H1 (cell line): ENCODE measurements at regions not wholly inside any gene's neighbourhood (a gene's known extent, or its start where the extent isn't known, plus 50 kb on each side); places are given as distances from the start of the nearest gene placed in this dataset.

Source experiments
- CTCF ChIA-PET: fragments of 300-600 bp; sonication (Branson Sonifier 250); formaldehyde crosslinking; loops from one replicate; lab custom pipeline; 2021; ENCODE audit not compliant: partially characterized antibody; lab: Charles Lee
- POLR2A ChIA-PET: fragments of 300-600 bp; sonication (Branson Sonifier 250); formaldehyde crosslinking; loops from one replicate; lab custom pipeline; 2021; ENCODE audit warnings: inconsistent platforms; ENCODE audit not compliant: partially characterized antibody; lab: Charles Lee
- DNase-seq, 2 experiments: peaks; one replicate each; pipeline versions ENCODE4 v3.0.0 to v3.0.0-alpha.2; 2010 to 2022; ENCODE audit warnings: low spot score in 2 of 2, low read depth in 1 of 2, mixed read lengths in 1 of 2
- FAIRE-seq: peaks from 2 replicates; lab custom pipeline; 2011; peaks lifted over from hg19 to GRCh38; lab: Jason Lieb, UNC
- H2AFZ ChIP-seq: 2 replicates; pipeline ENCODE4 v1.8.1; 2012; ENCODE audit warnings: low read length, inconsistent platforms
- H2AK5ac ChIP-seq: 2 replicates; pipeline ENCODE4 v1.6.1; 2013; ENCODE audit warnings: low read depth, low read length
- H2BK120ac ChIP-seq: replicated peaks from 2 replicates; pipeline ENCODE3; 2013; ENCODE audit warnings: low read depth, low read length, inconsistent platforms
- H2BK12ac ChIP-seq: 2 replicates; pipeline ENCODE4 v1.6.1; 2013; ENCODE audit warnings: low read depth, low read length
- H2BK15ac ChIP-seq: 2 replicates; pipeline ENCODE4 v1.6.1; 2013; ENCODE audit warnings: low read length
- H2BK20ac ChIP-seq: 2 replicates; pipeline ENCODE4 v1.6.1; 2013; ENCODE audit warnings: low read length
- H2BK5ac ChIP-seq: 2 replicates; pipeline ENCODE4 v1.6.1; 2013; ENCODE audit warnings: low read depth, low read length
- H3K14ac ChIP-seq: 2 replicates; pipeline ENCODE4 v1.6.1; 2013; ENCODE audit warnings: inconsistent platforms; ENCODE audit not compliant: insufficient read length
- H3K18ac ChIP-seq: 2 replicates; pipeline ENCODE4 v1.6.1; 2013; ENCODE audit warnings: low read length; ENCODE audit errors: extremely low read depth
- H3K23ac ChIP-seq: 2 replicates; pipeline ENCODE4 v1.6.1; 2013; ENCODE audit warnings: inconsistent platforms; ENCODE audit not compliant: insufficient read length
- H3K23me2 ChIP-seq: 2 replicates; pipeline ENCODE4 v1.6.1; 2013; ENCODE audit warnings: low read depth, low read length
- H3K27ac ChIP-seq: 2 replicates; pipeline ENCODE4 v1.6.1; 2011; ENCODE audit warnings: low read depth, low read length, inconsistent platforms
- H3K27me3 ChIP-seq, 4 experiments: replicated peaks in 1 of 4; 1 replicate in 1 of 4; 2 replicates in 3 of 4; pipeline versions ENCODE4 v1.6.1 to v1.8.1; 2011 to 2013; ENCODE audit warnings: low read length in 3 of 4, mild to moderate bottlenecking in 3 of 4, inconsistent platforms in 2 of 4, mixed read lengths in 2 of 4, moderate library complexity in 1 of 4; ENCODE audit not compliant: control insufficient read depth in 3 of 4, insufficient read depth in 3 of 4; ENCODE audit errors: extremely low read depth in 1 of 4
- H3K36me3 ChIP-seq, 4 experiments: 2 replicates each; pipeline versions ENCODE4 v1.6.1 to v1.8.1; 2011 to 2013; ENCODE audit warnings: mild to moderate bottlenecking in 4 of 4, low read length in 3 of 4, moderate library complexity in 2 of 4, control low read depth in 1 of 4, inconsistent platforms in 1 of 4; ENCODE audit not compliant: insufficient read depth in 4 of 4, control insufficient read depth in 2 of 4
- H3K4ac ChIP-seq: replicated peaks from 2 replicates; pipeline ENCODE3; 2013; ENCODE audit warnings: low read length, low read depth, mixed read lengths, inconsistent platforms; ENCODE audit not compliant: insufficient read length
- H3K4me1 ChIP-seq, 4 experiments: replicated peaks in 1 of 4; 1 replicate in 1 of 4; 2 replicates in 3 of 4; pipeline versions ENCODE4 v1.6.1 to v1.8.1; 2011 to 2013; ENCODE audit warnings: low read length in 3 of 4, inconsistent platforms in 2 of 4, mixed read lengths in 1 of 4; ENCODE audit not compliant: insufficient read depth in 4 of 4, control insufficient read depth in 3 of 4
- H3K4me2 ChIP-seq, 2 experiments: 2 replicates each; pipeline versions ENCODE4 v1.6.1 to v1.8.1; 2011 to 2013; ENCODE audit warnings: low read depth in 2 of 2, low read length in 2 of 2, control low read depth in 1 of 2, inconsistent platforms in 1 of 2, mild to moderate bottlenecking in 1 of 2; ENCODE audit not compliant: insufficient read depth in 1 of 2
- H3K4me3 ChIP-seq, 4 experiments: fragments of 200-600, 300-600 bp in 1 of 4; sonication (generic), shearing (Covaris generic), sonication (Bioruptor Twin) in 1 of 4; 2 replicates each; pipeline versions ENCODE4 v1.5.1 to v1.8.1; 2011 to 2016; ENCODE audit warnings: low read length in 4 of 4, low read depth in 3 of 4, control low read depth in 2 of 4, inconsistent platforms in 2 of 4, mild to moderate bottlenecking in 2 of 4, mixed read lengths in 1 of 4, moderate library complexity in 1 of 4; ENCODE audit not compliant: insufficient read depth in 2 of 4; ENCODE audit errors: extremely low read depth in 1 of 4
- H3K56ac ChIP-seq: replicated peaks from 2 replicates; pipeline ENCODE3; 2013; ENCODE audit warnings: low read depth, mild to moderate bottlenecking, mixed read lengths, low read length, inconsistent platforms; ENCODE audit not compliant: insufficient read length
- H3K79me1 ChIP-seq: 2 replicates; pipeline ENCODE4 v1.6.1; 2013; ENCODE audit warnings: low read depth, low read length, control low read depth
- H3K79me2 ChIP-seq, 2 experiments: 2 replicates each; pipeline versions ENCODE4 v1.6.1 to v1.8.1; 2012 to 2013; ENCODE audit warnings: low read length in 2 of 2, mild to moderate bottlenecking in 2 of 2, inconsistent platforms in 1 of 2; ENCODE audit not compliant: insufficient read depth in 2 of 2, control insufficient read depth in 1 of 2
- H3K9ac ChIP-seq, 4 experiments: replicated peaks in 1 of 4; 1 replicate in 1 of 4; 2 replicates in 3 of 4; pipeline versions ENCODE4 v1.6.1 to v1.8.1; 2011 to 2013; ENCODE audit warnings: low read depth in 3 of 4, low read length in 3 of 4, control low read depth in 2 of 4, mild to moderate bottlenecking in 2 of 4, moderate library complexity in 2 of 4, inconsistent platforms in 1 of 4; ENCODE audit errors: extremely low read depth in 1 of 4
- H3K9me3 ChIP-seq, 2 experiments: 2 replicates each; pipeline versions ENCODE4 v1.6.1 to v1.8.1; 2012 to 2013; ENCODE audit warnings: mild to moderate bottlenecking in 2 of 2, moderate library complexity in 2 of 2, control low read depth in 1 of 2, inconsistent platforms in 1 of 2, low read depth in 1 of 2, low read length in 1 of 2, mixed read lengths in 1 of 2; ENCODE audit not compliant: insufficient read depth in 2 of 2
- H4K20me1 ChIP-seq, 2 experiments: replicated peaks in 1 of 2; 2 replicates each; pipeline versions ENCODE3 to v1.8.1; 2011 to 2013; ENCODE audit warnings: inconsistent platforms in 2 of 2, low read length in 2 of 2, mild to moderate bottlenecking in 1 of 2; ENCODE audit not compliant: insufficient read depth in 2 of 2, control insufficient read depth in 1 of 2
- H4K5ac ChIP-seq: 2 replicates; pipeline ENCODE4 v1.6.1; 2013; ENCODE audit warnings: low read length, low read depth, mixed read lengths, inconsistent platforms; ENCODE audit not compliant: insufficient read length
- H4K8ac ChIP-seq: 2 replicates; pipeline ENCODE4 v1.8.0; 2013; ENCODE audit warnings: mild to moderate bottlenecking, moderate library complexity, low read length, inconsistent platforms; ENCODE audit not compliant: insufficient read depth; ENCODE audit errors: extremely low read depth
- H4K91ac ChIP-seq: replicated peaks from 2 replicates; pipeline ENCODE3; 2013; ENCODE audit warnings: low read length, mixed read lengths, inconsistent platforms; ENCODE audit not compliant: insufficient read length
- ASH2L ChIP-seq: fragments of 200-600, 300-600 bp; sonication (generic); IDR thresholded peaks from one replicate; pipeline ENCODE4 v1.7.1; 2017; ENCODE audit warnings: low read length
- ATF2 ChIP-seq: IDR thresholded peaks from 2 replicates; pipeline ENCODE4 v1.6.1; 2012; ENCODE audit warnings: low read length, inconsistent platforms
- BCL11A ChIP-seq, 2 experiments: IDR thresholded peaks; one replicate each; pipeline ENCODE4 v1.6.1; 2011; ENCODE audit warnings: low read depth in 2 of 2, low read length in 2 of 2, mild to moderate bottlenecking in 2 of 2
- CBX5 ChIP-seq: fragments of 300-800, 300-1000 bp; sonication (generic); IDR thresholded peaks from 2 replicates; pipeline ENCODE4 v1.7.1; 2016; ENCODE audit warnings: antibody characterized with exemption, low read length, low read depth
- CHD1 ChIP-seq: IDR thresholded peaks from 2 replicates; pipeline ENCODE4 v1.6.1; 2012; ENCODE audit warnings: low read depth, low read length, improper control_type of control experiment
- CHD2 ChIP-seq: IDR thresholded peaks from 2 replicates; pipeline ENCODE4 v1.6.1; 2012; ENCODE audit warnings: low read length, improper control_type of control experiment
- EGR1 ChIP-seq: IDR thresholded peaks from 2 replicates; pipeline ENCODE4 v1.6.1; 2011; ENCODE audit warnings: low read depth, low read length, borderline replicate concordance
- HDAC2 ChIP-seq, 2 experiments: fragments of 300-600 bp in 1 of 2; sonication (generic) in 1 of 2; IDR thresholded peaks; 2 replicates each; pipeline ENCODE4 v1.6.1; 2011 to 2012; ENCODE audit warnings: low read depth in 2 of 2, low read length in 2 of 2, mild to moderate bottlenecking in 2 of 2, moderate library complexity in 2 of 2, borderline replicate concordance in 1 of 2, inconsistent platforms in 1 of 2
- JUN ChIP-seq: IDR thresholded peaks from 2 replicates; pipeline ENCODE4 v1.6.1; 2011; ENCODE audit warnings: low read depth, mild to moderate bottlenecking, improper control_type of control experiment, low read length
- JUND ChIP-seq: IDR thresholded peaks from 2 replicates; pipeline ENCODE4 v1.6.1; 2011; ENCODE audit warnings: mild to moderate bottlenecking, improper control_type of control experiment, low read length
- MAX ChIP-seq: IDR thresholded peaks from 2 replicates; pipeline ENCODE4 v1.6.1; 2012; ENCODE audit warnings: inconsistent platforms
- POU5F1 ChIP-seq: IDR thresholded peaks from 2 replicates; pipeline ENCODE4 v1.6.1; 2011; ENCODE audit warnings: low read depth, mild to moderate bottlenecking, low read length, moderate library complexity
- RFX5 ChIP-seq: IDR thresholded peaks from 2 replicates; pipeline ENCODE4 v1.6.1; 2011; ENCODE audit warnings: low read depth, low read length, improper control_type of control experiment, borderline replicate concordance
- TEAD4 ChIP-seq: IDR thresholded peaks from 2 replicates; pipeline ENCODE4 v1.6.1; 2012; ENCODE audit warnings: low read depth, low read length, inconsistent platforms, mixed read lengths
- WGBS, 2 experiments: shearing (Covaris generic) in 1 of 2; methylation state at CpG; one replicate each; pipeline versions ENCODE4 v1.1.6 to v1.1.7; 2013 to 2015; ENCODE audit warnings: low lambda C conversion rate in 2 of 2, mixed read lengths in 2 of 2, inconsistent platforms in 1 of 2, low coverage in 1 of 2, missing lambda C conversion rate in 1 of 2; ENCODE audit not compliant: insufficient replicate concordance in 2 of 2, insufficient coverage in 1 of 2, insufficient read length in 1 of 2; ENCODE audit errors: extremely low coverage in 1 of 2, missing lambda C conversion rate in 1 of 2; 5-methylcytosine and 5-hydroxymethylcytosine counted together

GRCh38 chr4:125529071-125529470 is 214.3 kb downstream of the FAT4 start:
- H2AFZ ChIP-seq: no peak overlapping the region
- H4K20me1 ChIP-seq: no peaks in the 10 kb centered on the region
- H2BK12ac ChIP-seq: no peak overlapping the region
- no peaks in the 10 kb centered on the region for H3K9me3 ChIP-seq
- H3K27me3 ChIP-seq: no peaks in the 10 kb centered on the region
- no peak overlapping the region for H3K27ac ChIP-seq
- H2BK120ac ChIP-seq: no peak overlapping the region
- no peak overlapping the region for H2BK5ac ChIP-seq
- H2BK20ac ChIP-seq: no peak overlapping the region
- H3K56ac ChIP-seq: no peak overlapping the region
- no peak overlapping the region for H3K9ac ChIP-seq
- 94% methylated on average over 2 of the region's 2 CpGs; no CpG with 5 or more reads in 1 of the 2 experiments for WGBS, 2 experiments
- ChIA-PET POLR2A (no interaction called here), CTCF (no interaction called here)
- H3K4me3 ChIP-seq: no peak overlapping the region
- H4K8ac ChIP-seq: no peak overlapping the region
- no peak overlapping the region for H3K14ac ChIP-seq
- FAIRE-seq (no peak), DNase-seq (no peak)
- H3K4ac ChIP-seq: no peak overlapping the region
- no peaks in the 10 kb centered on the region for H3K36me3 ChIP-seq
- no peak overlapping the region for H2AK5ac ChIP-seq
- H3K23ac ChIP-seq: no peak overlapping the region
- no peak overlapping the region for H4K5ac ChIP-seq
- H4K91ac ChIP-seq: no peak overlapping the region
- H3K4me2 ChIP-seq: no peak overlapping the region
- H2BK15ac ChIP-seq: no peak overlapping the region
- H3K79me2 ChIP-seq: no peaks in the 10 kb centered on the region
- H3K18ac ChIP-seq: no peak overlapping the region
- no peaks in the 10 kb centered on the region for H3K79me1 ChIP-seq
- H3K23me2 ChIP-seq: no peaks in the 10 kb centered on the region
- H3K4me1 ChIP-seq: no peaks in the 10 kb centered on the region
- TF ChIP-seq ATF2 (no peak), JUN (no peak), CBX5 (no peak), CHD1 (no peak), TEAD4 (no peak), JUND (no peak), RFX5 (no peak), EGR1 (no peak), MAX (no peak), CHD2 (no peak), POU5F1 (no peak), ASH2L (no peak), HDAC2 (IDR thresholded peaks at IDR 0.05; ENCODE audit: borderline replicate concordance in 1 of 2, low read depth in 2 of 2, low read length in 2 of 2) (no peak), BCL11A (IDR thresholded peaks at IDR 0.05; ENCODE audit: low read depth in 2 of 2, low read length in 2 of 2) (no peak)
